ENCODE measurements at regions not wholly inside any gene's neighbourhood (a gene's known extent, or its start where the extent isn't known, plus 50 kb on each side); places are given as distances from the start of the nearest gene placed in this dataset.

GRCh38 chr5:124200381-124200780 is 546.1 kb downstream of the ZNF608 start:
- TF ChIP-seq, protein P1, sequence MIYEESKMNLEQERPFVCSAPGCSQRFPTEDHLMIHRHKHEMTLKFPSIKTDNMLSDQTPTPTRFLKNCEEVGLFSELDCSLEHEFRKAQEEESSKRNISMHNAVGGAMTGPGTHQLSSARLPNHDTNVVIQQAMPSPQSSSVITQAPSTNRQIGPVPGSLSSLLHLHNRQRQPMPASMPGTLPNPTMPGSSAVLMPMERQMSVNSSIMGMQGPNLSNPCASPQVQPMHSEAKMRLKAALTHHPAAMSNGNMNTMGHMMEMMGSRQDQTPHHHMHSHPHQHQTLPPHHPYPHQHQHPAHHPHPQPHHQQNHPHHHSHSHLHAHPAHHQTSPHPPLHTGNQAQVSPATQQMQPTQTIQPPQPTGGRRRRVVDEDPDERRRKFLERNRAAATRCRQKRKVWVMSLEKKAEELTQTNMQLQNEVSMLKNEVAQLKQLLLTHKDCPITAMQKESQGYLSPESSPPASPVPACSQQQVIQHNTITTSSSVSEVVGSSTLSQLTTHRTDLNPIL (CRISPR knock-in tag; IDR thresholded peaks at IDR 0.05; ENCODE audit: low read depth) = no peak
- TF ChIP-seq ZFP3 (CRISPR knock-in tag; IDR thresholded peaks at IDR 0.05) (no peak), ESRRG (CRISPR knock-in tag; IDR thresholded peaks at IDR 0.05) (no peak), PATZ1 (CRISPR knock-in tag; IDR thresholded peaks at IDR 0.05; ENCODE audit: borderline replicate concordance) (no peak), ZC3H10 (CRISPR knock-in tag; IDR thresholded peaks at IDR 0.05) (no peak), ZFP30 (CRISPR knock-in tag; IDR thresholded peaks at IDR 0.05) (no peak), ARNTL (CRISPR knock-in tag; IDR thresholded peaks at IDR 0.05; ENCODE audit: borderline replicate concordance, low read depth) (no peak), ZNF8 (CRISPR knock-in tag; IDR thresholded peaks at IDR 0.05) (no peak), TCF4 (CRISPR knock-in tag; IDR thresholded peaks at IDR 0.05; ENCODE audit: borderline replicate concordance) (no peak), GLIS3 (CRISPR knock-in tag; IDR thresholded peaks at IDR 0.05) (no peak), TSHZ2 (CRISPR knock-in tag; IDR thresholded peaks at IDR 0.05) (no peak), BACH2 (CRISPR knock-in tag; IDR thresholded peaks at IDR 0.05; ENCODE audit: borderline replicate concordance) (no peak), TOX (CRISPR knock-in tag; IDR thresholded peaks at IDR 0.05; ENCODE audit: borderline replicate concordance) (no peak), PPARA (CRISPR knock-in tag; IDR thresholded peaks at IDR 0.05; ENCODE audit: borderline replicate concordance) (no peak), ISL1 (CRISPR knock-in tag; IDR thresholded peaks at IDR 0.05) (no peak)
- TF ChIP-seq, protein P2, sequence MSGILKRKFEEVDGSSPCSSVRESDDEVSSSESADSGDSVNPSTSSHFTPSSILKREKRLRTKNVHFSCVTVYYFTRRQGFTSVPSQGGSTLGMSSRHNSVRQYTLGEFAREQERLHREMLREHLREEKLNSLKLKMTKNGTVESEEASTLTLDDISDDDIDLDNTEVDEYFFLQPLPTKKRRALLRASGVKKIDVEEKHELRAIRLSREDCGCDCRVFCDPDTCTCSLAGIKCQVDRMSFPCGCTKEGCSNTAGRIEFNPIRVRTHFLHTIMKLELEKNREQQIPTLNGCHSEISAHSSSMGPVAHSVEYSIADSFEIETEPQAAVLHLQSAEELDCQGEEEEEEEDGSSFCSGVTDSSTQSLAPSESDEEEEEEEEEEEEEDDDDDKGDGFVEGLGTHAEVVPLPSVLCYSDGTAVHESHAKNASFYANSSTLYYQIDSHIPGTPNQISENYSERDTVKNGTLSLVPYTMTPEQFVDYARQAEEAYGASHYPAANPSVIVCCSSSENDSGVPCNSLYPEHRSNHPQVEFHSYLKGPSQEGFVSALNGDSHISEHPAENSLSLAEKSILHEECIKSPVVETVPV (CRISPR knock-in tag; IDR thresholded peaks at IDR 0.05) = no peak
- ATAC-seq = no peak

DNA sequence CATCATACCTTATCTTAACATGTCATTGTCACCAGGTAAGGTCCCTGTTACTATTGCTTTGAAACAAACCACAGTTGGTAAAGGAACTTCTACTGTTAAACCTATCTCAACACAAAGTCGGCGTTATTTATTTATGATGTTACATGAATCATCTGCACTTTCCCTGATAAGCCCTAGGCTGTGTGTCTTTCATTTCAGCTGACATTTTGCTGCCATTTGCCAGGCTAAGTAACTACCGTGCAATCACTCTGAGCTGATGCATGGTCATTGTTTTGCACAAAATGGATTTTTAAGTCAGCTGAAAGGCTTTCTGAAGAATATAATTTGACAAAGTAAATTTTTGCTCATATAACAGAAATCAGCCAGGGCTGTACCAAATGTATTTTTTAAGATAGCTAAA is 546.5 kb downstream of the ZNF608 start:
- TF ChIP-seq PPARA (CRISPR knock-in tag; IDR thresholded peaks at IDR 0.05; ENCODE audit: borderline replicate concordance) (no peak), SNAI2 (CRISPR knock-in tag; IDR thresholded peaks at IDR 0.05) (no peak), ISL1 (CRISPR knock-in tag; IDR thresholded peaks at IDR 0.05) (peak; percentile 49)
- no peak for ATAC-seq

DNA sequence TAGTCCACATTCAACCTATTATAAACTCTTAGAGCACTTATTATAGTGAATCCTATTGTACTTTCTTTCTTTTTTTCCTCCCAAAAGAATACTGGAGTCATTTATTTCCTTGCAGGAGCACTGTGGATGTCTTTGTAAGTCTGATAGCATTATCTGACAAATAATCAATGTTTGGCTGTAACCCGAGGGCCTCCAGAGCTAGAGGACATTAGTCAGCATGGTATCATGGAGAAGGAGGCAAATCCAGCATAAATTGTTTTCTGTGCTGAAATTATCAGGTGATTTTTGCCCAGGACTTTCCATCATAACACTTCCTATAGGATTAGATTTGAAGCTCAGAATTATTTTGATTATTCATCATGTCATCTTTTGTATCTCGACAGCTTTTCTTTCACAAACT is 551.0 kb downstream of the ZNF608 start:
- no peak for ATAC-seq
- TF ChIP-seq ZFP30 (CRISPR knock-in tag; IDR thresholded peaks at IDR 0.05) = no peak
- TF ChIP-seq TOX (CRISPR knock-in tag; IDR thresholded peaks at IDR 0.05; ENCODE audit: borderline replicate concordance) = no peak
- TF ChIP-seq TCF4 (CRISPR knock-in tag; IDR thresholded peaks at IDR 0.05; ENCODE audit: borderline replicate concordance) = no peak
- TF ChIP-seq ZFP3 (CRISPR knock-in tag; IDR thresholded peaks at IDR 0.05) = no peak
- no peak for TF ChIP-seq TSHZ2 (CRISPR knock-in tag; IDR thresholded peaks at IDR 0.05)
- TF ChIP-seq PATZ1 (CRISPR knock-in tag; IDR thresholded peaks at IDR 0.05; ENCODE audit: borderline replicate concordance) = no peak
- no peak for TF ChIP-seq SNAI2 (CRISPR knock-in tag; IDR thresholded peaks at IDR 0.05)
- TF ChIP-seq, protein P1 (CRISPR knock-in tag; IDR thresholded peaks at IDR 0.05; ENCODE audit: low read depth) = no peak
- no peak for TF ChIP-seq ESRRG (CRISPR knock-in tag; IDR thresholded peaks at IDR 0.05)
- no peak for TF ChIP-seq ZNF8 (CRISPR knock-in tag; IDR thresholded peaks at IDR 0.05)
- no peak for TF ChIP-seq RARB (CRISPR knock-in tag; IDR thresholded peaks at IDR 0.05)
- TF ChIP-seq, protein P2 (CRISPR knock-in tag; IDR thresholded peaks at IDR 0.05) = no peak
- no peak for TF ChIP-seq PPARA (CRISPR knock-in tag; IDR thresholded peaks at IDR 0.05; ENCODE audit: borderline replicate concordance)
